HG03565 (cell line): ENCODE measurements at regions not wholly inside any gene's neighbourhood (a gene's known extent, or its start where the extent isn't known, plus 50 kb on each side); places are given as distances from the start of the nearest gene placed in this dataset.

Source experiments
- ATAC-seq: cut with Tn5 transposase; IDR thresholded peaks from one replicate; pipeline ENCODE4 v1.9.1; 2021; ENCODE audit warnings: mild to moderate bottlenecking, moderate library complexity; ENCODE audit not compliant: unreplicated experiment

DNA sequence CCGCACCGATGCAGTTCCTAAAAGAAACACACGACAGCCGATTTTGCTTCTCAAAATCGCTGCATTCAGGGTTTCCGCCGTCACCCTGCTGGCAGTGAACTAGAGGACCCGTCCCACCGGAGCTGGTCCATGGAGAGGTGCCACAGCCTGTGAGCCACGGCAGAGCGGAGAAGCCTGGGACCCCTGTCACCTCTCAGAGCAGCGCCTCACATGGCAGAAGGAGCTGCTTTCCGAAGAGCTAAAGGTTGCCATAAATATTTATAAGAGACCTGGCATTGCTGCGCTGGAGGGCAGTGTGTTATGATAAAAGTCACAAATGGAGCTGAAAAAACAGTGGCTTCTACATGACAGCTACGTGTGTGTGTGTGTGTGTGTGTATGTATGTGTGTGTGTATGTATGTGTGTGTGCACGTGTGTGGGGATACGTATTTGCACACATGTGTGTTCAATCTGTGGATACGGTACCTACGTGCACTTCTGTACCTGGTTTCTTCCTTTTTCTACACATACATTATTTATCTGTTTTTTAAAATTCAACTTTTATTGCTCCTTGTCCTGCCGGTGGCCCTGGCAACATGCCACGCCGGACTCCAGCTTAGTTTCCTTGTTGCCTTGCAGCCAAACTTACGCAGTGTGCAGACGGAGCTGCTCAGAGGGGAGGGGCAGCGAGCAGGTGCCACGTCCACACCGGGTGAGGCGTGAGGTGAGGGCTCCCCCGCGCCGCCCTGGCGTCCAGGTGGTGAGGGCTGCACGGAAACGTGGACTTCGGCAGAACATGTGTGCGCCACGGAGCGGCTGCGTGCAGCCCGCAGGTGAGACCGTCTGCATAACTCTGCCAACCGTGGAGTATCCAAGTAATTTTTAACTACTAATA lies 115.2 kb upstream of the PITRM1 start:
- no peak for ATAC-seq

DNA sequence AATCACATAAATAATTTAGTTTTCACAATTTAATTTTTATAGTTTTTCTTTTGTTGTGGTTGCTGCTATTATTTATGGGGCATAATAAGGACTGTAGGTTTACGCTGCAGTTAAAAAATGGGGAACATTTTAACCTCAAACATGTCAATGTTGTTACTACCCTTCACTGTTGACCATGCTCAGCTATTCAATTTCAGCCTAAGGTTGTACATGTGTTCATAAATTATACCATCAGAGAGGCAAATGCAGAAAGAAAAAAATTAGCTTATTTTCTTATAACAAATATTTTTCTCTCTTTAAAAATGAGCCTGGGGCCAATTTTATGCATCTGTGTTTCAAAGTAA lies 110.1 kb upstream of the PITRM1 start:
- ATAC-seq, result no peak

DNA sequence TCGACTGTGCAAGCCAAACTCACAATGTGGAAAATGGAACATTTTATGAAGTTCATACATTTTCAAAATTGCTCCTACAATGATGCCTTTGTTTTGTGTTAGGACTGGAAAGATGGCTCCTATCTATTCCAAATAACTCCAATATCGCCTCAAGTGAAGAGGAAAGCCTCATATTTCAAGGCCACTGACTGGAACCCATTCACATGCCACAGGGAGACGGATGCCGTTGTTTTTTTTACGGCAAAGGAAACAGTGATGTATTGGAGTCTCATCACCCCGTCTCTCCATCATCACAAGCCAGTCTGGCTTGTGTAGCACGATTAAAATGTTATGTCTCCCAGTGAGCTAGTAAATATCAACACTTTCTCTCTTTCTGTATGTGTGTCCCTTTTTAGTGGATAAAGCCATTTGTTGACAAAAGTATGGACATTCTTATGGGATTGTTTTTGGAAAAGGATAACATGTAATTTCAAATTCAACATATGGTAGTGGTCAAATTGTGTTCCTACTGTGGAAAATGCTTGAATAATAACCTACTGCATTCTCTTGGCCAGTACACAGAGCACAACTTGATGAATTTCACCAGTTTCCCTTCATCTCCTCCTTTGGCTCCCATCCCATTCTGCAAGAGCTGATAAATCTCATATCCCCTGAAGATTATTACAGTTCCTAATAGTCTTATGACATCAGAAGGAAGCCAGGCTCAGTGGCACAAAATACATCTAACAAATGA lies 109.5 kb upstream of the PITRM1 start:
- no peak for ATAC-seq

DNA sequence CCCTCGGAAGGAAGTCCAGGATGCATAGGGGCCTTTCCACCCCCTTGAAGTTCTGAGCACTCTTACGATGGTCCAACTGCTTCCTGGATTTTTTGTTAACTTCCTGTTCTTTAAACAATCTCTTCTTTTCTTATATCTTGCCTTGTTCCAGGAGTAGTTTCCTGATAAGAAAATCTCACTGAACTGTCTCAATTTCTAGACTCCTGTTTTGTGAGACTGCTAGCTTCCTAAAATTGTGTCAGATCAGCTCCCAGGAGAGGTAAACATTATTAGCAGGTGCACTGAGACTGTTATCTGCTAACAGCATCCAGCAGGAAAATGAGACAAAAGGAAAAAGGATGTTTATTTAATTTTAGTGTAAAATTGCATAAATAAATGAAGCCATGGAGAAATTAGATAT lies 106.2 kb upstream of the PITRM1 start:
- ATAC-seq, result no peak

DNA sequence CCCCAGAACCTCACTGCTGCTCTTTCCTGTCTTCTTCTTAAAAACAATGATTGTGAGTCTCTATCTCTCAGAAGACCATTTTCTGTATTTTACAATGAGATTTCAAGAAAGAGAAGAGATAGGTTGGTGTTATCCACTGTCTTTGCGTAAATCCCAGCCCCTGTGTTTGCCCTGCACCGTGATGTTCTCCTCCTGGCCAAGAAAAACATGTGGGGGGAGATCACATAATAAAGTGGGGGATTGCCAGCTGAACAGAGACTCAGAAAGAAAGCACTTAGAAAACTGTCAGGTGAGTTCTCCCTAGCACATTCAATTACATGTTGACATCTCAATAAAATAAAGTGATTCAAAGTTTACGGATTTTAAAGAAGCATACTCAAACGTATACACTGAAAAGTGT lies 105.0 kb upstream of the PITRM1 start:
- no peak for ATAC-seq

DNA sequence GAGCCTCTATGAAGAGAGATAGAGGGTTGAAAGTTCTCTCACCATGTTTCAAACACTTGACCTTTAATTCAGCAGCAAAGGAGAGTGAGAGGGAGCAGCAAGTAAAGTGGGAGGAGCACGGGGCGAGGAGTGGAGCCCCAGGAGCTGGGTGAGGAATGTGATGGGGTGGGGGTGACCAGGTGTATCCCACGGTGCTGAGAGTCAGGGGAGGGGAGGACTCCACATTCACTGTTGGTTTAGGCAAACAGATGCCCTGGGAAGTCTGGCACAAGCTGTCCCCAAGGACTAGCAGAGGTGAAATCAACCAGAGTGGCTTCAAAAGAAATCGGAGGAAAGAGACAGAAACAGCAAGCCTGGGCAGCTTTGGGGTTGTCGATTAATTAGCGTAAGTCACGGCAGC lies 101.8 kb upstream of the PITRM1 start:
- no peak for ATAC-seq

DNA sequence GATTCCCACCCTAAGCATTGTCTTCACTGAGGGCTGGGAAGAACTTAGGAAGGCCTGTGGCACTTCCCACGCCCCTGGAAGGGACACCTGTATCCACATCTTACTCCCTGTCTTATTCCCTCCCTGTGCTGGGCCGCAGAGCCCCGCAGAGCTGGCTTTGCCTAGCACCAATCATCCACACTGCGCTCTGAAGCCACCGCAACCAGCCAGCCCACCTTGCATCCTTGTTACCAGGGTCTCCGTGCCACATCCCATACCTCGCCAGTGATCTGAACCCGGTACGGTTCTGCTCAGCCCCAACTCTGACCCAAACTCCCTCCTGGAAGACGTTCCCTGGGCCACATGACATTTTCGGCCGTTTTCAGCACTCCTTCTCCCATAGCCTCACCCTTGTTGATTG lies 101.4 kb upstream of the PITRM1 start:
- ATAC-seq, result no peak

DNA sequence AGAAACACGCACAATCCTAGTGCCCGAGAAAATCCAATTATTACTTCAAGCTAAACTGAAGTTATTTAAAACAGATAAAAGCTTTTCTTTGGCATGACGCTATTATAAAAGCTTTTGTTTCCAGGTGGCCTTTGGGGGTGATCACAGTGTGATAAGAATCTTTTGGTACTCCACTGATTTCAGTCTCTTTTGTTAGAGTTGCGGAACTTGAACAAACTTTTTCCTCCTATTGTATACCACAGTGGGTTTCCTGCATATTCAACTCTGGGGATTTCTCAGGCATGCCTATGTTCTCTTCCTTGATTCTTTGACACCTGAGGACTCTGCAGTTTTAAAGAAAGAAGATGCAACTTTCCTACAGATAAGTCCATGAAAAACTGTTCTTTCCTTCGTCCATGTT lies 99.7 kb upstream of the PITRM1 start:
- no peak for ATAC-seq

DNA sequence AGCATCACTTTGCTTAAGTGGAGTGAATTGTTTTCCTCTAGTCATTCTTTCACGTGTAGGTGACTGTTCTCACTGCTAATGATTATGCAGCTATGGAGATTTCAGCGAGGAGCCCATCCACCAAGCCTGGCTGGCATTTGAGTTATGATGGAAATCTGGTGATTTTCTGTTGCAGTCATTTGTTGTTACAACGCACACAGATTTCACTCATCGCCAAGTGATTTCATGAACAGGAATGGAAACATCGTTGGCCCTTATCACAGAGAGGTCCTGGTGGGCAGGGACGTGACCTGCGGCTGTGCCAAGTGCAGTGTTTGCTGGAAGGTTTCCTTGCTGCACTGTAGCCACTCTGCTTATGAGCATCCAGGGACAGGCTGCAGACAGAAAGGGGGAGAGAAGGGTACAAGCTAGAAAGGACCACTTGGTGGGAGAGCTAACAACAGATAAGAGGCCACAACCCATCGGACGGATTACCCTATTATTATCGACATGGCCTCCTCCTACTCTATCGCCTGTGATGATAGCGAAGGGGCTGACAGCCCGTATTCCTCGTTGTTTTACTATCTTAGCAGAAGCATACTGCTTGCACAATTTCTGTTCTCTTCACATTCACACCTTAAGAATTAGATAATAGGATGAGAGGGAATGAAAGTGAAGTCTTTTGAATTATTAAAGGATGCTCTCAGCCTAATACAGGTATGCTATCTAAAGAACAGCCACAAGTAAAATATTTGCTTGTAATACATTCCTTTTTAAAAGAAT lies 99.0 kb upstream of the PITRM1 start:
- ATAC-seq, result no peak

DNA sequence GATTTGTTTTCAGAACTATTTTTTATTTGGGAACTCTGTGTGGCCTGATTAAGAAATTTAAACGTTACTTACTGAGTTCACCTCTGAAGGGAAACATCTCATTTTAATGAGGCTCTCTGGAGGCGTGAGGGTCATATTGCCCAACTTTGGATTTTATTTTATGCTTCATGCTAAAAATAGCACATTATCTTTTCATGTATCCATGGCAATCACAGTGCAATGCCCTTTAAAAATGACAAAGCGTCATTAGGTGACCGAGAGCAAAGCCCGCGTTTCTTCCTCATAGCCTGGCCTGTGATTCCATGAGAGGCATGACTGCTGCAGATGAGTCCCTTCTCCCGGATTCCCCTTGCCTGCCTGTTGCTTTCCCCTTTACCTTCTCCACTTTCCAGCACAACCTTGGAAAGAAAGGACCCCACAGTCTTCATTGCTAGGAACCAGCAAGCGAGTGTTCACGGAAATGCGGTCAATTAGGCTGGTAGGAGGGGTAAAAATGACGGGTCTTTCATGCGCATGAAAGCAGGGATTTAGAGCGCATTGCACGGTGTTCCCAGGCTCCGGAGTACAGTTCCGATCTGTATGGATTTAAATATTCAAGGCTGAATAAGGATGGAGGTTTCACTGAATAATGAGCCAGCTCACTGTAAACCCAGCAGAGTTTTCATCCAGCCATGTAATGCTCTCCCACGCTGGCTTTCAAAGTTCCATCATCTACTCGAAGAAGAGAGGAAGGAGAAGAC lies 98.2 kb upstream of the PITRM1 start:
- ATAC-seq, result no peak

DNA sequence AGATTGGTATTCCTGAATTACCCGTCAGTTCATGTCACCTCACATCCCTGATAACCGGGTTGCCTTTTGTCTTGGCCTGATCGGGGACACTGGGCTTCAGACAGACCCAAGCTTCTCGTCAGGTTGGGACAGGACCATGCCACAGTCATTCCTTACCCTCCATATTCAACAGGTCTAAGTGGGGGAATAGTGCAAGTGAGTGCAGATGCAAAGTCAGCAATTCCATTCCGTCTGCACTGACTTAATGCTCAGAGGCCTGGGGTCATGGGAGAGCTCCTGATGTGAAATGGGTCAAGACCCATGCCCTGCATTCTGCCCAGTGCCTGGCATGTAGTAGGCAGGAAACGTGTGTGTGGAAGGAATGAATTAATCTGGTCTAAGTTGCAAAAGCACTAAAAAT lies 95.4 kb upstream of the PITRM1 start:
- no peak for ATAC-seq

DNA sequence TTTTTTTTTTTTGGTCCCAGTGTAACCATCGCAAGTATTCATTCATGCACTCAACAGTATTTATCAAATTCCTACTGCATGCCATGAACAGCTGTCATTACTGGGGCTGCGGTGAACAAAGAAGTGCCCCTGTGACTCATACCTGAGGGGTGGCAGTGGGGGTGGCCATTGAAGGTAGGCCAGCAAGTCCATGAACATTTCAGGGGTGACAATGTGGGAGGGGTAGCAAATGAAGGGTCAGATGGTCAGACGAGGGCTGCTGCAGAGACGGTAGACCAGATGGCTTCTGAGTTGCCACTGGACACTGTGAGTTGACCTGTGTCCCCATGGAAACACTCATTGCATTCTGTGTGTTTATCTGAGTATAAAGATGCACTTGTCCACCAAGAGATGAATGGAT lies 92.5 kb upstream of the PITRM1 start:
- ATAC-seq, result no peak

DNA sequence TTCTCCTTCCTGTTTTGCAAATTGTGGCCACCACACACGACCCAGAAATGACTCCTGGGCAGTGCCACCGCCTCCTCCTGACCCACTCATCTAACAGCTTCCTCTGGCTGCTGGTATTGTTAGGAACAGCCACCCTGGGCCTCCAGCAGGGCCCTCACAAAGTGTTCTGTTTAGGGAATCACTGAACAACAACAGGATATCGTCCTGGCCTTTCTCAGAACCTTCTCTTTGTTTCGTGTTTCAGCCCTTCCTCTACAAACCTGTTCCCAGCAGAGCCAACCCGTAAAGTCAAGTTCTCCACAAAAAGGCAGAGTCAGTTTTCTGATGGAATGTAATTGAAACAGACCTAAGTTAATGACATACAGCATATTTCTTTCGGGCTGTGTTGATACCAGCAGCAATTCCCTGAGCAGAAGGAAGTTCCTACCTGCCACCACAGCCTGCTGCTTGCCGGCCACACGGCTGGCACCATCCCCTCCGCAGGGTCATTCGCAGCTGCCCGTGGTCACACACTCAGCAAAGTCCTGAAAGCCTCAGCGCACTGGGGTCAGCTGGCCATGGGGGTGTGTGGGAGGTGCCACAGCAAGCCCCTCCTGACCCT lies 91.7 kb upstream of the PITRM1 start:
- no peak for ATAC-seq

DNA sequence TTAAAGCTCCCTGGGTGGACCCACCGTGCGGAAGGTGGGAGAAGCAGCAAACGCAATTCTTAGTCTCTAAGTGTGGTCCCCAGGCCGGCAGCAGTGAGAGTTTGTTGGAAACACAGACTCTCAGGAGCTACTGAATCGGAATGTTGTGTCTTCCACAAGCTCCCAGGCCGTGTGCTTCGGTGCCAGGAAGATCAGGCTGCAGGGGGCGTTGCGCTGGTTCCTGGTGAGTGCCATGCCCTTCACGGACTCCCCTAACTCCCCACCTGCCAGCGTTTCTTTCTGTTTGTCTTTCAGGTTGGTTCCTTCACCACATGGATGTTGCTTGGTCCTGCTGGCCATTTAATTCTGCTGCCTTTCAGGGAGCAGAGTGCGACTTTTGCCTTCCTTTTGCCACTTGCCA lies 91.2 kb upstream of the PITRM1 start:
- no peak for ATAC-seq

DNA sequence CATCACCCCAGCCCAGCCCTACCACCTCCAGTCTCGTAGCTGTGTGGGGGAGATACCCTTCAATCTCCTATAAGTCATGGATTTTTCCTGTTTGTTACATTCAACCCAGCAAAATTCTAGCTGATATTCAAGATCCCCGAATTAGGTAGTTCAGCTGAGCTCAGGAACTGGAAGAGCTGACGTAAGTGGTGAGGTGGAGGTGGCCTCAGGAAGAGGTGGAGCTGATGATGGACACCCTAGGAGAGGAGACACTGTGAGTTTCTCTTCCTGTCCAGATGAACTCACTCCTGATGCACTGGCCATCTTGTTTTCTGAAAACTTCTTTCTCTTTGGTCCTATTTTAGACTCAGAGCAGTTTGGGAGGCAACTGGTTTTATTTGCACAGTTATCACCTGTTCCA lies 90.5 kb upstream of the PITRM1 start:
- no peak for ATAC-seq

DNA sequence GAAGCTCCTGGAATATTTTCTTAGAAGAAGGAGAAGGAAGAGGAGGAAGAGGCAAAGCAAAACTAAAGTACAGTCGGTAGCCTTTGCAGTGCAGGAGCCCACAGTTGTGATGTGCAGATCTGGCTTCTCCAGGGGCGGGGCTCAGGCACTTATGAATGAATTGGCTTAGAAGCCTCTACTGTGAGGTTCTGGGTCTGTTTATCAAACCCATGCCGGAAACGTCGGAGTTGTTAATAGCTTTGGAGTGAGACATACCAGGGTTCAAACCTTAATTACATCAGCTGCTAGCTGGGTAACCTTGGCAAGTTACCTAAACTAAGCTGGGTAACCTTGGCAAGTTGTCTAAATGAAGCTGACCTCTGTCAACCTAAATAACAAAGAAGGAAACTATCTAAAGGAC lies 89.3 kb upstream of the PITRM1 start:
- ATAC-seq, result no peak

DNA sequence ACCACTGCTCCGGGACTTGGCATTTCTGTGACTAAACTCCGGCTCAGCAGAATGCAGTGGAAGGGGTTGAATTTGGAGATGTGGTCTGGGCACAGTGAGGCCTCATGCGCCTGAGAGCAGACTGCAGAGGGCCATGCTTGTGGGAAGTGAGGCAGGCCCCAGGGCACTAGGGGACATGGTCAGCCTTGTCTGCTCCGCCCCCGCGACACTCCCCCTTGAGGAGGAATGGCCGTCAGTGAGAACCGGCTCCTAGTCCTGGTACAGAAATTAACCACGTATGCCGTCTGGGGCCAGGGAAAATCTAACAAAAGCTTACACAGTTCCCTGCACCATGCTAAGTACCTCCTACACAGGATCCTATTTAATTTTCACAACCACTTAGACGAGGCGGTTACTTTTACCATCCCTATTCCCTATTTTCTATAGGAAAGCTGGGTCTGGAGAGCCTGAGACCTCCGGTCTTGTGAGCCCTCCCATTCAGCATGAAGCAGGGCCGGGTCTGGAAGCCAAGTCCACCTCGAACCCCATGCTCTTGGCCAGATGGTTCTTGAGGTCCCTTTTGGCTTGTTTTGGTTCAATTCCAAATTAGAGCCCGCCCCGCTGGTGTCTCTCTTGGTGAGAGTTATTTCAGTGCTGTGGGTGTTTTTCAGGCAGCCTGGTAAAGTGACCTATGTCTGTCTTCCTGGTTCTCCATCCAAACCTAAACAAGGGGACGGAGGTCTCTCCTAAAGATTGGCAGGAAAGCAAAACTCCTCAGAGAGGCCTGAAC lies 87.7 kb upstream of the PITRM1 start:
- ATAC-seq, result no peak

DNA sequence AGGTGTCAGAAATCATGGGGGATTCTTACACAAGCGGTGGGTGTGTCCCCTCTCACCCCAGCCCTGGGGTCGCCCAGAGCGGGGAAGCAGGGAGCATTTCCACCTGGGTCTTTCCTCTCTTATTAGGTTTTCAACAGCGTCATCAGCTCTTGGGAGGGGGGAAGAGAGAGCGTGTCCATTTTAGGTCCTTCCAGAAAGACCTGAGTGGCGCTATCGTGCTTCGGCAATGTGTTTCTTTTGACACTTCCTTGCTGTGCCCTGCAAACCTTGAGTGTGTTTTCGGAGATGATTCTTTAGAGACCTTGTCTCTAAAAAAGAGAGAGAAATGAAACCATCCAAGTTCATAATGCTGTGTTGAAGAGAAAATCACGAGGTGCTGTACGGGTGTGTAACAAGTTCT lies 86.9 kb upstream of the PITRM1 start:
- ATAC-seq, result no peak

DNA sequence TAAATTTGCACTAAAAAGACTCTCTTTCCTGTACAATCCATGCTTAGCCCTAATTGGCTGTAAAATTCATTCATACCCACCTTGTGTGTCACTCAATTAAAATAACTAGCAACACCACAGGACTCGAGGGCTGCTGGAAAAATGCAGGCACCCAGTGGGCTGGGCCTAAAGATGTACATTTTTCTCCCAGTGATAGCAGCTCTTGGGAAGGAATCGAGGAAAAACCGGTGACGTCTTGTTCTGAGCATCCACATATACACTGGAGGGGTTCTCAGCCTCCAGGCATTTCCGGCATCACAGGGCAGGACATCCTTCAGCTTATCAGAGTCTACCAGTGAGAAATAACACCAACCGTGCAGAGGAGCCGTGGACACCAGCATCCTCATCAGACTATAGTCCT lies 85.8 kb upstream of the PITRM1 start:
- no peak for ATAC-seq

DNA sequence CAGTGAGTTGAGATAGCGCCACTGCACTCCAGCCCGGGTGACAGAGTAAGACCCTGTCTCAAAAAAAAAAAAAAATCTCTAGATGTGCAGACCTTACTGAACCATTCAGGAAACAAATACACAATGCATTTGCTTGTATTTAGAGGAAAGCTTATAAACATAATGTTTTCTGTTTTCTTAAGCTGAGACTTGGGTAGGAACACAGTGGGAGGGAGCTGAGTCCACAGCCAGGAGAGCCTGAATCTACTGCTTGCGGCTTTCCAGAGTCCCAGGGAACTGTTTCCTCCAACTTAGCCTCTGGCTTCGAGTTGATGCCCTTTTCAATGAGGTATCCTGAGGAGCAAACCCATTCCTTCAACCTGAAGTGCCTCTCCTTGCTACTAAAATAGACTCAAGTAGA lies 83.0 kb upstream of the PITRM1 start:
- ATAC-seq, result no peak
